OCI-LY1 (cell line): ENCODE measurements at regions not wholly inside any gene's neighbourhood (a gene's known extent, or its start where the extent isn't known, plus 50 kb on each side); places are given as distances from the start of the nearest gene placed in this dataset.
"Not testable (repeated sequence)": the region's sequence is repeated elsewhere in the genome, so short reads cannot be mapped to it uniquely, and the experiment has no call there.

Experiments
- H2AFZ ChIP-seq: fragments of 200-600 bp; sonication (generic), shearing (Covaris generic); 2 replicates; pipeline ENCODE4 v1.6.0; 2014; ENCODE audit warnings: antibody characterized with exemption, mild to moderate bottlenecking, low read length
- H3F3A ChIP-seq: fragments of 200-600 bp; sonication (generic), shearing (Covaris generic); 2 replicates; pipeline ENCODE4 v1.6.0; 2014; ENCODE audit warnings: mild to moderate bottlenecking, antibody characterized with exemption, low read length, moderate library complexity; ENCODE audit not compliant: insufficient read depth
- H3K27ac ChIP-seq: fragments of 200-600 bp; sonication (generic); 2 replicates; pipeline ENCODE4 v1.5.1; 2014; ENCODE audit warnings: low read length, mixed run types, mild to moderate bottlenecking, low read depth; ENCODE audit not compliant: poor library complexity, severe bottlenecking
- H3K27me3 ChIP-seq: fragments of 200-600 bp; sonication (generic); 2 replicates; pipeline ENCODE4 v1.6.0; 2014; ENCODE audit warnings: antibody characterized with exemption, mild to moderate bottlenecking, low read length, moderate library complexity; ENCODE audit not compliant: insufficient read depth
- H3K36me3 ChIP-seq: fragments of 200-600 bp; sonication (generic); 2 replicates; pipeline ENCODE4 v1.6.1; 2014; ENCODE audit warnings: mild to moderate bottlenecking, antibody characterized with exemption, low read length, moderate library complexity, mixed read lengths; ENCODE audit not compliant: insufficient read depth
- H3K4me1 ChIP-seq: fragments of 200-600 bp; sonication (generic); 2 replicates; pipeline ENCODE4 v1.5.1; 2014; ENCODE audit warnings: mild to moderate bottlenecking, low read length, moderate library complexity; ENCODE audit not compliant: insufficient read depth, severe bottlenecking
- H3K4me2 ChIP-seq: fragments of 200-600 bp; sonication (generic), shearing (Covaris generic); 2 replicates; pipeline ENCODE4 v1.6.1; 2014; ENCODE audit warnings: low read length
- H3K4me3 ChIP-seq: fragments of 200-600 bp; sonication (generic); 2 replicates; pipeline ENCODE4 v1.5.1; 2014; ENCODE audit warnings: low read length, low read depth, mild to moderate bottlenecking, mixed read lengths; ENCODE audit not compliant: poor library complexity, severe bottlenecking
- H3K79me2 ChIP-seq: fragments of 200-600 bp; shearing (Covaris generic); 2 replicates; pipeline ENCODE4 v1.6.1; 2016; ENCODE audit warnings: mixed run types, low read length, mixed read lengths; ENCODE audit not compliant: insufficient read depth
- H3K9ac ChIP-seq: fragments of 200-600 bp; sonication (generic), shearing (Covaris generic); 2 replicates; pipeline ENCODE4 v1.6.1; 2014; ENCODE audit warnings: mild to moderate bottlenecking, low read length, mixed read lengths
- H3K9me2 ChIP-seq: fragments of 200-600 bp; sonication (generic), shearing (Covaris generic); 2 replicates; pipeline ENCODE4 v1.6.1; 2014; ENCODE audit warnings: low read depth, mild to moderate bottlenecking, low read length, mixed read lengths
- H3K9me3 ChIP-seq: fragments of 200-600 bp; shearing (Covaris generic); 2 replicates; pipeline ENCODE4 v1.6.1; 2014; ENCODE audit warnings: low read length, mixed read lengths
- H4K20me1 ChIP-seq: fragments of 200-600 bp; sonication (generic), shearing (Covaris generic); 2 replicates; pipeline ENCODE4 v1.6.0; 2016; ENCODE audit warnings: mild to moderate bottlenecking, low read length; ENCODE audit not compliant: insufficient read depth
- EZH2 ChIP-seq: fragments of 200-600 bp; sonication (generic), shearing (Covaris generic); IDR thresholded peaks from 2 replicates; pipeline ENCODE4 v1.8.0; 2017; ENCODE audit warnings: borderline replicate concordance, mixed run types, mild to moderate bottlenecking, antibody characterized with exemption, low read length, moderate library complexity, mixed read lengths
- TF ChIP-seq, protein P1 (sequence below): fragments of 200-600 bp; sonication (generic), shearing (Covaris generic); IDR thresholded peaks from 2 replicates; pipeline ENCODE4 v1.5.1; 2017; ENCODE audit warnings: mild to moderate bottlenecking, antibody characterized with exemption, low read length, moderate library complexity, mixed read lengths

DNA sequence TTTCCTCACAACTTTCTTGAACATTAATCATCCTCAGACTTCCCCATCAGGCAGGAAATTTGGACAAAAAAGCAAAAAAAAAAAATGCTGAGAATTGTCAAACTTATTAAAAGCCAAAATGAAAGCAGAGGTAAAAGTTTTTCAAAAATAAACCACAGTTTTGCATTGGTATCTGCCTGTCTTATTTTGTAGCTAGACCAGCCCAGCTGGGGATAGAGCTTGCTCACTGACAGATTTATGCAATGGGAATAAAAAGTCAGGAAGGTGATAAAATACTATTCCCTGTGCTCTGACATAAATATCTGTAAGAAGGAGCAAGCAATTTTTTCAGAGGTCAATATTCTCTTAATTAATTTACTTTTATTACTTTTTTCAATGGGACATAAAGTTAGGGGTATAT lies 1006.7 kb upstream of the ALCAM start:
- Histone ChIP-seq H3K27me3 (no peaks in the 10 kb centered on the region), H3K9ac (no peak overlapping the region), H3K27ac (no peak overlapping the region), H3K4me3 (no peak overlapping the region), H4K20me1 (no peaks in the 10 kb centered on the region), H3K36me3 (no peaks in the 10 kb centered on the region), H3K4me2 (no peak overlapping the region), H3K4me1 (no peaks in the 10 kb centered on the region), H3K9me2 (no peaks in the 10 kb centered on the region), H3K9me3 (no peaks in the 10 kb centered on the region), H2AFZ (no peak overlapping the region), H3K79me2 (no peaks in the 10 kb centered on the region; the same call in 1 of the 2 replicates), H3F3A (no peaks in the 10 kb centered on the region)
- TF ChIP-seq, protein P1, sequence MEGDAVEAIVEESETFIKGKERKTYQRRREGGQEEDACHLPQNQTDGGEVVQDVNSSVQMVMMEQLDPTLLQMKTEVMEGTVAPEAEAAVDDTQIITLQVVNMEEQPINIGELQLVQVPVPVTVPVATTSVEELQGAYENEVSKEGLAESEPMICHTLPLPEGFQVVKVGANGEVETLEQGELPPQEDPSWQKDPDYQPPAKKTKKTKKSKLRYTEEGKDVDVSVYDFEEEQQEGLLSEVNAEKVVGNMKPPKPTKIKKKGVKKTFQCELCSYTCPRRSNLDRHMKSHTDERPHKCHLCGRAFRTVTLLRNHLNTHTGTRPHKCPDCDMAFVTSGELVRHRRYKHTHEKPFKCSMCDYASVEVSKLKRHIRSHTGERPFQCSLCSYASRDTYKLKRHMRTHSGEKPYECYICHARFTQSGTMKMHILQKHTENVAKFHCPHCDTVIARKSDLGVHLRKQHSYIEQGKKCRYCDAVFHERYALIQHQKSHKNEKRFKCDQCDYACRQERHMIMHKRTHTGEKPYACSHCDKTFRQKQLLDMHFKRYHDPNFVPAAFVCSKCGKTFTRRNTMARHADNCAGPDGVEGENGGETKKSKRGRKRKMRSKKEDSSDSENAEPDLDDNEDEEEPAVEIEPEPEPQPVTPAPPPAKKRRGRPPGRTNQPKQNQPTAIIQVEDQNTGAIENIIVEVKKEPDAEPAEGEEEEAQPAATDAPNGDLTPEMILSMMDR = no peak
- TF ChIP-seq EZH2 = no peak

DNA sequence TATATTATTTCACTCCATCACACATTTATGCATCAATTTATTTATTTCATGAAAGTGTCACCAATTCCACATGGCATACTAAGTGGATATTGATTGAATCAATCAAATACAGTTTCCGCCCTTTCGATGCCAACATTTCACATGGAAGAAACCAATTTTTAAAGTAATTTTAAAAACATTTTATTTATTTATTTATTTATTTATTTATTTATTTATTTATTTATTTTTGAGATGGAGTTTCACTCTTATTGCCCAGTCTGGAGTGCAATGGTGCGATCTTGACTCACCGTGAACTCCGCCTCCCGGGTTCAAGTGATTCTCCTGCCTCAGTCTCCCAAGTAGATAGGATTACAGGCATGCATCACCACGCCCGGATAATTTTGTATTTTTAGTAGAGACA lies 1005.0 kb upstream of the ALCAM start:
- not testable (repeated sequence) for H4K20me1 ChIP-seq, H3K4me3 ChIP-seq, H3K4me1 ChIP-seq, H3K27ac ChIP-seq, H3K36me3 ChIP-seq, H3K9me3 ChIP-seq, H3K9me2 ChIP-seq, H3F3A ChIP-seq, H3K27me3 ChIP-seq, H3K9ac ChIP-seq, H2AFZ ChIP-seq, H3K79me2 ChIP-seq, H3K4me2 ChIP-seq

DNA sequence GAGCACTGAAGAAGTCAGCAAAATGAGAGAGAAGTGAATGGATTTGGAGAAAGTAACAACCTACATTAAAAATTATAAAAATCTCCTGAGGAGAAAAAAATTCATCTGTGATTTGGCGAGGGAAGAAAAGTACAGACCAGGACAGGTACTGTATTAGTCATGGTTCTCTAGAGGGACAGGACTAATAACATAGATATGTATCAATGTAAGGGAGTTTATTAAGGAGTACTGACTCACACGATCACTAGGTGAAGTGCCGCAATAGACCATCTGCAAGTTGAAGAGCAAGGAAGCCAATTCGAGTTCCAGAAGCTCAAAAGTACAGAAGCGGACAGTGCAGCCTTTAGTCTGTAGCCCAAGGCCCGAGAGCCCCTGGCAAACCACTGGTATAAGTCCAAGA lies 1004.4 kb upstream of the ALCAM start:
- TF ChIP-seq EZH2 = no peak
- TF ChIP-seq, protein P1 = no peak
- Histone ChIP-seq H4K20me1 (no peaks in the 10 kb centered on the region), H2AFZ (no peak overlapping the region)

DNA sequence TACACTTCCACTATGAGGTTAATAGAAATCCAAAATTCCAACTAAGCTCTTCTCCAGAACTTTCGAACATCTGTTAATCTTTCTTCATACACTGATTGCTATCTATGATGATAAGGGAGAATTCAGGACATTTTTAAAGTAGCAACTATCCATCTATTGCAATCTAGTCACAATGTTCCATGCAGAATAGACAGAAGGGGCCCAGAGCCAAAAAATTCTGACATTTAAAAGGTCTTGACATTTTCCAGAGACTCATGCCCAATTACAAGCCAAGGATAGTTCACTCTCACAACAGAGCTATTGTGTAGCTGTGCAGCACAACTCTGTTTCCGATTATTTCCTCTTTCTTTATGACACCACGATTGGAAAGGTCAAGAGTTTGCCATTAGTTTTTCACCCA lies 999.7 kb upstream of the ALCAM start:
- no peaks in the 10 kb centered on the region for H3K27me3 ChIP-seq

More for the DNA sequence above, 1004.4 kb upstream of the ALCAM start:
- no peaks in the 10 kb centered on the region for H3K4me1 ChIP-seq
- H3K9me3 ChIP-seq = no peaks in the 10 kb centered on the region
- H3K9ac ChIP-seq = no peak overlapping the region
- H3K36me3 ChIP-seq = no peaks in the 10 kb centered on the region
- H3F3A ChIP-seq = no peaks in the 10 kb centered on the region
- H3K9me2 ChIP-seq = no peaks in the 10 kb centered on the region
- H3K27me3 ChIP-seq = no peaks in the 10 kb centered on the region
- H3K4me3 ChIP-seq = no peak overlapping the region
- H3K4me2 ChIP-seq = no peak overlapping the region
- H3K27ac ChIP-seq = no peak overlapping the region
- H3K79me2 ChIP-seq = no peaks in the 10 kb centered on the region; the same call in 1 of the 2 replicates

More for the DNA sequence above, 999.7 kb upstream of the ALCAM start:
- Histone ChIP-seq H3F3A (0 out of 2 replicates have a peak, but pooled peaks cover 5% of the 10 kb centered on the region), H3K9me2 (no peaks in the 10 kb centered on the region), H3K79me2 (no peaks in the 10 kb centered on the region; the same call in 1 of the 2 replicates), H3K36me3 (no peaks in the 10 kb centered on the region), H2AFZ (no peak overlapping the region), H4K20me1 (no peaks in the 10 kb centered on the region), H3K4me3 (no peak overlapping the region), H3K9ac (no peak overlapping the region), H3K4me1 (no peaks in the 10 kb centered on the region), H3K9me3 (no peaks in the 10 kb centered on the region), H3K27ac (no peak overlapping the region), H3K4me2 (no peak overlapping the region)
- TF ChIP-seq EZH2 = no peak
- TF ChIP-seq, protein P1 = no peak
